NCI-H2171 (cell line): ENCODE measurements at regions not wholly inside any gene's neighbourhood (a gene's known extent, or its start where the extent isn't known, plus 50 kb on each side); places are given as distances from the start of the nearest gene placed in this dataset.
"Not testable (repeated sequence)": the region's sequence is repeated elsewhere in the genome, so short reads cannot be mapped to it uniquely, and the experiment has no call there.

Experiments
- DNase-seq: peaks from one replicate; lab custom pipeline; 2025; lab: John Stamatoyannopoulos, UW

- DNase-seq = peak; percentile 15
These were observed 252.3 kb upstream of the RASGEF1B start for GRCh38 chr4:81723927-81724587.

DNA sequence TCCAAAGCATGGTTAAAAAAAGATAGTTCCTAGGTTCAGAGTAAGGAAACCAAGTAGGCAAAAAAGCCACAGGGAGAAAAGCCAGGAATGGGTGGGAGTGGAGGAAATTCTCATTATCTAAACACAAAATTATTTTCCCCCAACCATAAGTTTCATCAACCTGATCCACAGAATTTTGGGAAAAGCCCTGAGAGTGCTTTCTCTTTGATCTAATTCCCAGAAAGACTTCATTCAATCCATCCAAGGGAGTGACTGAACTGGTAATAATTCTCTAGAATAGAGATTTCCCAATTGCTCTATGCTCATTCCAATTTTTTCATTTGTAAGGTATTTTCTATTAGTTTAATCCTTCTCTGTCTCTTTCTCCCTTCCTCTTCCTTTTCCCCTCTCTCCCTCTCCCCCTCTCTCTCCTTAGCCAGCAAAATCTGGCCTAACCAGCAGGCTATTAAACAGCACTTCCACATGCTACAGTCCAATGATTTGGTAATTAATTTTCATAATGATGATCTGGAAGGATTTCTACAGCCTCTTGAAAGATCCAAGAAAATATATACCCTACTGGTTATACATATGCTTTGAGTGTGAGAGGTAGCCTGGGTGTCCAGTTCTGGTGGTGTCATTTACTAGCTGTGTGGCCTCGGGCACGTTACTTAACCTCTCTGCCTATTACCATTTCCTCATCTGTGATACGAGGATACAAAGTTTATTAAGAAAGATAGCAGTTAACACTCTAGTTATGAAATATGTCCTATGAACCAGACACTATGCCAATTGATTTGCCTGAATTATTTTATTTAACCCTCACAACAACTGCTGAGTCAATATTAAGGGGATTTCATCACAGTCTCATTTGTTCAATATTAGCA is 251.5 kb upstream of the RASGEF1B start:
- no peak for DNase-seq

DNA sequence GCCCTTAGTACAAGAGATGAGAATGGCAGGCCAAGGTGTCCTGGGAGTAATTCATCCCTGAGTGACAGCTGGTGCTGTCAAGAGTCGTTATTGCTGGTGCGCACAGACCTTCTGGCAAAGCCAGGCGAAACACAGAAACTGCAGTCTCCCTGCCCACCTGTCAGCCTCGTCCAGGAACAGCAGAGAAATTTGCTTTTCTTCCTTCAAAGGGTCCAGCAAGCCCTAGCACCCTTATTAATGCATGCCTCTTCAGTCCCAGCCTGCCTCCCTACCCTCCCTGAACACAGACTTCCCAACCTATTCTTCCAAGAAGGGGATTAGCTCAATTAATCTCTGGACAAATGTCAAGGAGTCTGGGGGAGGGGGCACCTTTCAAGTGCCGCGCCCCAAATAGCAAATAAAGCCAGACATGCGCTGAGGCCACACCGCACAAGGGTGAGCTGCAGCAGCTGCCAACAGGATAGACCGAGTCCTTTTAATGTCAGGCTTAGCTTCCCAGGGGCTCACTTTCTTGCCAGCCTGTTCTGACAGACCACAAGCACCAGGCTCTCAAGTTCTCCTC is 250.7 kb upstream of the RASGEF1B start:
- peak; percentile 83 for DNase-seq

DNA sequence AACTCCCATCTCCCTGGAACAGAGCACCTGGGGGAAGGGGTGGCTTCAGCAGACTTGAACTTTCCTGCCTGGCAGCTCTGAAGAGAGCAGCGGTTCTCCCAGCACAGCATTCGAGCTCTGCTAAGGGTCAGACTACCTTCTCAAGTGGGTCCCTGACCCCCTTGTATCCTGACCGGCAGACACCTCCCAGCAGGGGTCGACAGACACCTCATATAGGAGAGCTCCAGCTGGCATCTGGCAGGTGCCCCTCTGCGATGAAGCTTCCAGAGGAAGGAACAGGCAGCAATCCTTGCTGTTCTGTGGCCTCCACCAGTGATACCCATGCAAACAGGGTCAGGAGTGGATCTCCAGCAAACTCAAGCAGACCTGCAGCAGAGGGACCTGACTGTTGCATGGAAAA is 244.1 kb upstream of the RASGEF1B start:
- DNase-seq = no peak

- not testable (repeated sequence) for DNase-seq
These were observed 243.7 kb upstream of the RASGEF1B start for GRCh38 chr4:81715357-81715756.

DNA sequence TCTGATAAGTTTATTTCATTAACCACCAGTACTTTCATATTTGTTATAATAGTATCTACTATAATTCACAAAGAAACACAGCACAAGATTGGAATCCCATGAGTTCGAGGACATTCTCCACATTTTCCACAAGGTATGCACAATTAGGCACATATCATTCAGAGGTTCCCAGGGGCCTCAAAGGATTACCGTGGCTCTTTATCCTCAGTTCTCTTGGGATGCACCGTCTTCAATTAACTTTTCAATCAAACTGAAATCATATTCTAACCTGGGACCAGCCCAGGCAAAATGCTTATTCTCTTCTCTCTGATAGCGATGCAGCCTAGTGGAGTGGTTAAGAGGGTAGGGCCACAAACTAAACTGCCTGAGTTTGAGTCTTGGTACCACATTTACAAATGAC is 242.6 kb upstream of the RASGEF1B start:
- no peak for DNase-seq

DNA sequence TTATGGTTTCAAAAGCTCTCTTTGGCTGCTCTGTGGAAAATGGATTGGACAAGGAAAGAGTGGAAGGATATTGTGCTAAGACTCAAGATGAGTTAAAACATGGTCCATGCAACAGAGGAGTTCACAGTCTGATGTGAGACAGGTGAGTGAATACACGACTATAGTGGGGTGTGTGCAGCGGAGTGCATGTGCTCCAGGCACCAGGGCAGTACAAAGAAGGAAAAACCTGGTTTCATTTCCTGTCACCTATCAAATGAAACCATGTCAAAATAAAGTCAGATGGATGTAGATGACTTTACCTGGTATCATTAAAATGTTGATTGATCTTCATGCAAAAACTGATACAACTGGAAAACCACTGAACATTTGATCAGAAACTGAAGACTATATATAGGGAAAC is 241.0 kb upstream of the RASGEF1B start:
- DNase-seq = no peak

GRCh38 chr4:81704461-81704860 is 232.8 kb upstream of the RASGEF1B start:
- DNase-seq = no peak

- no peak for DNase-seq
These were observed 228.5 kb upstream of the RASGEF1B start for GRCh38 chr4:81700189-81700588.

DNA sequence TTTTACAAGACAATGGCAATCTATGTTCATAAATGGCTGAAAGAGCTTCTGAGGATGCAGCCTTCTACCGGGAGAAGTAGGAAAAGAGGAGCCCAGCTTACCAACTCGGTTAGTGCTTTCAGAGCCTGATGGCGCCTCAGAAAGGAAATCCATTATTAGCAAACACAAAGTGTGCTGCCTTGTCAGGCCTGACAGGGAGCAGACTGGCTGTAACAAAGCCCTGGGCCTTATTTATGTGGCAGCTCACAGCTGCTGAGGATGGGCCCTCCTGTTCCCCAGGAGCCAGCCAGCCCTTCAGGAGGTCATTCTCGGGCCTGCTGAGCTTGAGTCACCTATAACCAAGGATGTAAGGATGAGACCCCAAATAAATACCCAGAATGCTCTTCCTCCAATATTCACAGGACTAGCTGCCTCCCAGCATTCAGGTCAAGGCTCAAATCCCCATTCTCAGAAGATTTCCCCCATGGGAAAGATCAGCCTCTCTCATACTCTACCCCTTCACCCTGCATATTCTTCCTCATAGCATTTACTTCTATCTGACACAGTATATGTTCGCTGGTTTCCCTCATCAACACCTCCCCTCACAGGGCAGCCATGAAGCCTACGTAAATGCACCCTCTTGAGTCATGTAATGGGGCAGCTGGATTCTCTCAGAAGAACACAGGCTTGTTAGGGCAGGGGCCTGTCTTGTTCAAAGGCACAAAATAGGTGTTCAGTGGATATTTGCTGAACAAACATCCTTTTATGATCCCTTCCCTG is 227.0 kb upstream of the RASGEF1B start:
- DNase-seq = no peak

- no peak for DNase-seq
These were observed 222.6 kb upstream of the RASGEF1B start for GRCh38 chr4:81694176-81694913.

GRCh38 chr4:81690871-81691270 is 219.2 kb upstream of the RASGEF1B start:
- DNase-seq = no peak

- no peak for DNase-seq
These were observed 216.4 kb upstream of the RASGEF1B start for GRCh38 chr4:81688085-81688484.

GRCh38 chr4:81687471-81687870 is 215.8 kb upstream of the RASGEF1B start:
- no peak for DNase-seq

DNA sequence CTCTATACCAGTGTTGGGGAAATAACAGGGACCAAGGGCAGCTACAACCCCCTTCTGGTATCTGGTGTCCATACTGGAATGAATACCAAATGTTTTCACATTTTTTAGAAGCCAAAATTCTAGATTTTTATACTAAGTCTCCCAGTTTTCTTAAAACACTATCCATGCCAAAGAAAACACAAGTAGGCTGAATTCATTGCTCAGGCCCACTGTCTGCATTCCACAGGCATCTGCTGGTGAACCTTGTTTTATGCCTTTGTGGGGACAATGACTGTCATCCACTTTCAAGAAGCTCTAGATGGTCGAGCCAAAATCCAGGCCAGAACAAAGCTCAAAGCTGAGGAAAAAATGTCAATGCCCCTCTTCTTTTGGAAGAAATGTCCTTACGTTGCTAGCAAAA is 213.4 kb upstream of the RASGEF1B start:
- DNase-seq = no peak

GRCh38 chr4:81684352-81684751 is 212.6 kb upstream of the RASGEF1B start:
- DNase-seq = peak; percentile 8

- DNase-seq = no peak
These were observed 210.8 kb upstream of the RASGEF1B start for GRCh38 chr4:81682492-81682891.

- no peak for DNase-seq
These were observed 207.6 kb upstream of the RASGEF1B start for GRCh38 chr4:81679315-81679714.

DNA sequence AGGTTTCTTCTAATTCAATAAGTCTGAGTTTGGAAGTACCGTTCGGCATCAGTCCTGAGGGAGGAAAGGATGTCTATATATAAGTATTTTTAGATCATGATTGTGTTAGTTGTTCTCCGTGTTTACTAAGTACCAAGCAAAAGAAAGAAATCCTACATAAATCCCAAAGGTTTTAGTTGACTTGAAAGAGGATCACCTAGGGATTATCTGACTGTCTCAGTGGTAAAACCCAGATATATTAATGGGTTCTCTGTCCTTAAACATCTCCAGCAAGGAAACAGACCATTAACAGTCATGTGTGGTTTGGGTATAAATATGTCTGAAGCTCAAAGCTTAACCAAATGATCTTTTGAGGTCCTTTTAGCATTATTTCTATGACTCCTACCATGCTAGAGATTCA is 207.1 kb upstream of the RASGEF1B start:
- no peak for DNase-seq

DNA sequence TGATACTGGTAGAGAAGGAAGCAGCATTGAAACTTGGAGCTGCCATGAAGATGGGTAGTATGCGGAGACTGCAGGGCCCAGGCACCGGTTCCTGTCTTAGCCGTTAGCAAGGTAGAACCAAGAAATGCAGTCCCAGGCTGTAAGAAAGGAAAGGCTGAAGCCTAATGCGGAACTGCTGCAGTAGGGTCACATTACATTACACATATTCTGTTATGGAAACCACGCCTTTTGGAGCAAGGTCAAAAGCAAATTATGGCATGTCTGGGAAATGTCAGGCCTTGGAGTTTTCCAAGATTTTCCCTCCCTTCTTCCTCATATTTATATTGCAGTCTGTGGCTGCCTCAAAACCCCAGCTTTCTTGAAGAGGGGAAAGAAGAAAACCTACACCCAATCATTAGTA is 204.8 kb upstream of the RASGEF1B start:
- no peak for DNase-seq

GRCh38 chr4:81675791-81676393 is 204.2 kb upstream of the RASGEF1B start:
- no peak for DNase-seq
